ENCODE measurements at regions not wholly inside any gene's neighbourhood (a gene's known extent, or its start where the extent isn't known, plus 50 kb on each side); places are given as distances from the start of the nearest gene placed in this dataset.

DNA sequence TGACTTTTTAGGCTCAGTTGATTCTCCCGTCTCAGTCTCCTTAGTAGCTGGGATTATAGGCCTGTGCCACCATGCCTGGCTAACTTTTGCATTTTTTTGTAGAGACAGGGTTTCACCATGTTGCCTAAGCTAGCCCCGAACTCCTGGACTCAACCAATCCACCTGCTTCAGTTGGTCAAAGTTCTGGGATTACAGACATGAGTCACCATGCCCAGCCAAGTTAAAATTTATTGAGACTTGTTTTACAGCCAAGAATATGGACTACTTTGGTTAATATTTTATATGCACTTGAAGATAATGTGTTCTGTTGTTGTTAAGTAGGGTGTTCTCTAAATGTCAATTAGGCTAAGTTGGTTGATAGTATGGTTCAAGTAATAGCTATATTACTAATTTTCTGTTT, 58.7 kb downstream of the CYTL1 start:
- DNase-seq (ENCODE audit: low read depth), result no peak
- TF ChIP-seq, protein P1, sequence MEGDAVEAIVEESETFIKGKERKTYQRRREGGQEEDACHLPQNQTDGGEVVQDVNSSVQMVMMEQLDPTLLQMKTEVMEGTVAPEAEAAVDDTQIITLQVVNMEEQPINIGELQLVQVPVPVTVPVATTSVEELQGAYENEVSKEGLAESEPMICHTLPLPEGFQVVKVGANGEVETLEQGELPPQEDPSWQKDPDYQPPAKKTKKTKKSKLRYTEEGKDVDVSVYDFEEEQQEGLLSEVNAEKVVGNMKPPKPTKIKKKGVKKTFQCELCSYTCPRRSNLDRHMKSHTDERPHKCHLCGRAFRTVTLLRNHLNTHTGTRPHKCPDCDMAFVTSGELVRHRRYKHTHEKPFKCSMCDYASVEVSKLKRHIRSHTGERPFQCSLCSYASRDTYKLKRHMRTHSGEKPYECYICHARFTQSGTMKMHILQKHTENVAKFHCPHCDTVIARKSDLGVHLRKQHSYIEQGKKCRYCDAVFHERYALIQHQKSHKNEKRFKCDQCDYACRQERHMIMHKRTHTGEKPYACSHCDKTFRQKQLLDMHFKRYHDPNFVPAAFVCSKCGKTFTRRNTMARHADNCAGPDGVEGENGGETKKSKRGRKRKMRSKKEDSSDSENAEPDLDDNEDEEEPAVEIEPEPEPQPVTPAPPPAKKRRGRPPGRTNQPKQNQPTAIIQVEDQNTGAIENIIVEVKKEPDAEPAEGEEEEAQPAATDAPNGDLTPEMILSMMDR (conservative IDR thresholded peaks at IDR 0.05; ENCODE audit: low read length), result no peak
- H3K4me3 ChIP-seq (ENCODE audit: low read length), result no peak overlapping the region

DNA sequence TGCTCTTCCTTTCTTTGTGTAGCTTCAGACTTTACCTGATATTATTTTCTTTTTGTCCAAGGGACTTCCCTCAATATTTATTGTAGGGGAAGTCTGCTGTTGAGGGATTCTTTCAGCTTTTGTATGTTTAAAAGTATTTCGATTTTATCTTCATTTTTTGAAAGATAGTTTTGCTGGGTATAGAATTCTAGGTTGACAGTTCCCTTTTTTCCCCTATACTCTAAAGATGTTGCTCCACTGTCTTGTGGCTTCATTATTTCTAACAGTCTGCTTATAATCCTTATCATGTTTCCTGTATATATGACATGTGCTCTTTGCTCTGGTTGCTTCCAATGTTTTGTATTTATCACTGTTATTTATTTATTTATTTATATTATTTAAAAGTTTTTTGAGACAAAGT, 57.3 kb downstream of the CYTL1 start:
- TF ChIP-seq, protein P1 (conservative IDR thresholded peaks at IDR 0.05; ENCODE audit: low read length), result no peak
- H3K4me3 ChIP-seq (ENCODE audit: low read length), result no peak overlapping the region
- no peak for DNase-seq (ENCODE audit: low read depth)

DNA sequence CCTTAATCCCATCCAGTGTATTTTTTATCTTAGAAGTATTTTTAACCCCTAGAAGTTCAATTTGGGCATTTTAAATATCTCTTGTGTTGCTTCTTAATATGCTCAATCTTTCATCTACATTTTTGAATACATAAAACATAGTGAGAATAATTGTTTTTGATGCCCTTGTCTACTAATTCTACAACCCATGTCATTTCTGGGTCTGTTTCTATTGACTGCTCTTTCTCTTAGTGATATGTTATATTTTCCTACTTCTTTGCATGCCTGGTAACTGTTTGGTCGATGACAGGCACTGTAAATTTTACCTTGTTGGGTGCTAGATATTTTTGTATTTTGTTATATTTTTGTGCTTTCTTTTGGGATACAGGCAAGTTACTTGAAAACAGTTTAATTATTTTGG, 56.3 kb downstream of the CYTL1 start:
- TF ChIP-seq, protein P1 (conservative IDR thresholded peaks at IDR 0.05; ENCODE audit: low read length), result no peak
- no peak for DNase-seq (ENCODE audit: low read depth)
- H3K4me3 ChIP-seq (ENCODE audit: low read length), result no peak overlapping the region

Data from AG10803 (cell line).